B cell (primary cell): ENCODE measurements at regions not wholly inside any gene's neighbourhood (a gene's known extent, or its start where the extent isn't known, plus 50 kb on each side); places are given as distances from the start of the nearest gene placed in this dataset.

Experiments used
- ATAC-seq: fragments of 200-7000 bp; cut with Tn5 transposase; one replicate; pipeline ENCODE4 v1.10.0; 2021; ENCODE audit warnings: low read depth, mild to moderate bottlenecking, moderate number of reproducible peaks, moderate library complexity
- CTCF ChIA-PET: fragments of 350-600 bp; sonication (Branson Sonifier 250); formaldehyde crosslinking; loops from one replicate; lab custom pipeline; 2021; ENCODE audit warnings: antibody characterized with exemption, inconsistent platforms; lab: Charles Lee
- POLR2A ChIA-PET: fragments of 350-600 bp; sonication (Branson Sonifier 250); formaldehyde crosslinking; loops from one replicate; lab custom pipeline; 2021; ENCODE audit warnings: antibody characterized with exemption; lab: Charles Lee
- DNase-seq: peaks from one replicate; pipeline ENCODE4 v3.0.0; 2013
- H2AFZ ChIP-seq: 2 replicates; pipeline ENCODE4 v1.6.1; 2012; ENCODE audit warnings: mild to moderate bottlenecking, low read depth, low read length; ENCODE audit not compliant: insufficient read depth, poor library complexity, severe bottlenecking
- H3K27ac ChIP-seq, 2 donors: 1 replicate in 1 of 2; 2 replicates in 1 of 2; pipeline ENCODE4 v1.5.1; 2012 to 2013; ENCODE audit warnings: low read length in 2 of 2, mild to moderate bottlenecking in 2 of 2, moderate library complexity in 1 of 2
- H3K27me3 ChIP-seq, 4 experiments: fragments of 200-600 bp in 1 of 4; sonication (generic) in 1 of 4; replicated peaks in 1 of 4; 1 replicate in 2 of 4; 2 replicates in 2 of 4; pipeline versions ENCODE4 v1.6.1 to v1.7.0; 2013 to 2016; ENCODE audit warnings: low read length in 3 of 4, mild to moderate bottlenecking in 2 of 4, mixed read lengths in 1 of 4, moderate library complexity in 1 of 4; ENCODE audit not compliant: insufficient read depth in 4 of 4, control insufficient read depth in 3 of 4; ENCODE audit errors: control extremely low read depth in 1 of 4
- H3K36me3 ChIP-seq, 2 experiments: replicated peaks in 1 of 2; 1 replicate in 1 of 2; 2 replicates in 1 of 2; pipeline versions ENCODE4 v1.6.1 to v1.7.1; 2013; ENCODE audit warnings: low read length in 1 of 2; ENCODE audit not compliant: insufficient read depth in 2 of 2, control insufficient read depth in 1 of 2; ENCODE audit errors: control extremely low read depth in 1 of 2, extremely low read depth in 1 of 2
- H3K4me1 ChIP-seq, 2 donors: fragments of 200-600 bp in 1 of 2; sonication (generic) in 1 of 2; 1 replicate in 1 of 2; 2 replicates in 1 of 2; pipeline versions ENCODE4 v1.5.1 to v1.6.1; 2013 to 2017; ENCODE audit warnings: low read length in 2 of 2; ENCODE audit not compliant: control insufficient read depth in 2 of 2, insufficient read depth in 2 of 2
- H3K4me2 ChIP-seq: replicated peaks from 2 replicates; pipeline ENCODE3; 2012; ENCODE audit warnings: mild to moderate bottlenecking, low read depth, low read length; ENCODE audit not compliant: poor library complexity, severe bottlenecking
- H3K4me3 ChIP-seq, 5 experiments: fragments of 200-600 bp in 1 of 5; sonication (generic) in 1 of 5; 1 replicate in 3 of 5; 2 replicates in 2 of 5; pipeline versions ENCODE4 v1.5.1 to v1.7.0; 2011 to 2016; ENCODE audit warnings: low read length in 4 of 5, mild to moderate bottlenecking in 4 of 5, low read depth in 2 of 5, control low read depth in 1 of 5, moderate library complexity in 1 of 5; ENCODE audit not compliant: insufficient read depth in 1 of 5; ENCODE audit errors: control extremely low read depth in 1 of 5, extremely low read depth in 1 of 5
- H3K79me2 ChIP-seq: fragments of 200-600 bp; sonication (generic); one replicate; pipeline ENCODE4 v1.6.0; 2016; ENCODE audit warnings: low read length; ENCODE audit not compliant: control insufficient read depth, insufficient read depth
- H3K9ac ChIP-seq: fragments of 200-600 bp; sonication (generic); 2 replicates; pipeline ENCODE4 v1.6.1; 2017; ENCODE audit warnings: mild to moderate bottlenecking, low read length, moderate library complexity
- H3K9me3 ChIP-seq, 3 donors: one replicate each; pipeline versions ENCODE4 v1.6.1 to v1.7.1; 2013; ENCODE audit warnings: low read length in 2 of 3; ENCODE audit not compliant: control insufficient read depth in 2 of 3, insufficient read depth in 1 of 3; ENCODE audit errors: control extremely low read depth in 1 of 3
- H4K20me1 ChIP-seq: 2 replicates; pipeline ENCODE4 v1.6.0; 2012; ENCODE audit warnings: mild to moderate bottlenecking, low read length; ENCODE audit not compliant: insufficient read depth, control insufficient read depth, poor library complexity, severe bottlenecking
- H3K27ac Mint-ChIP-seq: one replicate; pipeline ENCODE4 v1.8.0; 2021; ENCODE audit warnings: mixed read lengths
- H3K27me3 Mint-ChIP-seq: one replicate; pipeline ENCODE4 v1.8.0; 2021; ENCODE audit warnings: mixed read lengths
- H3K4me1 Mint-ChIP-seq: one replicate; pipeline ENCODE4 v1.8.0; 2021; ENCODE audit warnings: mixed read lengths
- H3K4me3 Mint-ChIP-seq: one replicate; pipeline ENCODE4 v1.8.0; 2021; ENCODE audit warnings: mixed read lengths
- H3K9me3 Mint-ChIP-seq: one replicate; pipeline ENCODE4 v1.8.0; 2022; ENCODE audit warnings: mixed read lengths; ENCODE audit not compliant: insufficient read depth
- EZH2 ChIP-seq: IDR thresholded peaks from 2 replicates; pipeline ENCODE4 v1.6.1; 2012; ENCODE audit warnings: borderline replicate concordance, low read depth, mild to moderate bottlenecking, moderate library complexity, low read length; ENCODE audit not compliant: insufficient read depth, poor library complexity, severe bottlenecking
- WGBS: methylation state at CpG from one replicate; pipeline ENCODE4 v1.1.5; 2013; ENCODE audit warnings: missing lambda C conversion rate; ENCODE audit not compliant: insufficient coverage; 5-methylcytosine and 5-hydroxymethylcytosine counted together
- intact Hi-C: fragments of 100-400 bp; cut with micrococcal nuclease; formaldehyde crosslinking; loops from one replicate; pipeline ENCODE4 v1.10.0; 2022
- TF ChIP-seq, protein P1 (sequence below): fragments of 200-600 bp; IDR thresholded peaks from one replicate; pipeline ENCODE4 v1.8.0; 2022; ENCODE audit warnings: antibody characterized with exemption, mild to moderate bottlenecking

- Mint-ChIP-seq H3K4me1 (no peaks in the 10 kb centered on the region), H3K9me3 (no peaks in the 10 kb centered on the region), H3K27me3 (peaks cover 4% of the 10 kb centered on the region), H3K4me3 (no peak overlapping the region), H3K27ac (no peak overlapping the region)
- no peaks in the 10 kb centered on the region for H3K36me3 ChIP-seq
- no peak overlapping the region for H3K27ac ChIP-seq
- no peak overlapping the region for H3K9ac ChIP-seq
- no peaks in the 10 kb centered on the region for H3K27me3 ChIP-seq
- intact Hi-C loops: no loop called here
- H3K4me1 ChIP-seq: no peaks in the 10 kb centered on the region
- H2AFZ ChIP-seq: no peak overlapping the region
- no peak overlapping the region for H3K4me2 ChIP-seq
- TF ChIP-seq, protein P1, sequence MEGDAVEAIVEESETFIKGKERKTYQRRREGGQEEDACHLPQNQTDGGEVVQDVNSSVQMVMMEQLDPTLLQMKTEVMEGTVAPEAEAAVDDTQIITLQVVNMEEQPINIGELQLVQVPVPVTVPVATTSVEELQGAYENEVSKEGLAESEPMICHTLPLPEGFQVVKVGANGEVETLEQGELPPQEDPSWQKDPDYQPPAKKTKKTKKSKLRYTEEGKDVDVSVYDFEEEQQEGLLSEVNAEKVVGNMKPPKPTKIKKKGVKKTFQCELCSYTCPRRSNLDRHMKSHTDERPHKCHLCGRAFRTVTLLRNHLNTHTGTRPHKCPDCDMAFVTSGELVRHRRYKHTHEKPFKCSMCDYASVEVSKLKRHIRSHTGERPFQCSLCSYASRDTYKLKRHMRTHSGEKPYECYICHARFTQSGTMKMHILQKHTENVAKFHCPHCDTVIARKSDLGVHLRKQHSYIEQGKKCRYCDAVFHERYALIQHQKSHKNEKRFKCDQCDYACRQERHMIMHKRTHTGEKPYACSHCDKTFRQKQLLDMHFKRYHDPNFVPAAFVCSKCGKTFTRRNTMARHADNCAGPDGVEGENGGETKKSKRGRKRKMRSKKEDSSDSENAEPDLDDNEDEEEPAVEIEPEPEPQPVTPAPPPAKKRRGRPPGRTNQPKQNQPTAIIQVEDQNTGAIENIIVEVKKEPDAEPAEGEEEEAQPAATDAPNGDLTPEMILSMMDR: no peak
- no peak for TF ChIP-seq EZH2
- CTCF ChIA-PET: no interaction called here
- ATAC-seq (no peak), DNase-seq (no peak)
- H3K79me2 ChIP-seq: no peaks in the 10 kb centered on the region
- WGBS: no CpG with 5 or more reads among the region's 2 CpGs
- H3K4me3 ChIP-seq: no peak overlapping the region
- POLR2A ChIA-PET: no interaction called here
- H3K9me3 ChIP-seq: no peaks in the 10 kb centered on the region
- H4K20me1 ChIP-seq: no peaks in the 10 kb centered on the region
These were observed 419.7 kb upstream of the PRICKLE1 start for GRCh38 chr12:43008953-43009845.

DNA sequence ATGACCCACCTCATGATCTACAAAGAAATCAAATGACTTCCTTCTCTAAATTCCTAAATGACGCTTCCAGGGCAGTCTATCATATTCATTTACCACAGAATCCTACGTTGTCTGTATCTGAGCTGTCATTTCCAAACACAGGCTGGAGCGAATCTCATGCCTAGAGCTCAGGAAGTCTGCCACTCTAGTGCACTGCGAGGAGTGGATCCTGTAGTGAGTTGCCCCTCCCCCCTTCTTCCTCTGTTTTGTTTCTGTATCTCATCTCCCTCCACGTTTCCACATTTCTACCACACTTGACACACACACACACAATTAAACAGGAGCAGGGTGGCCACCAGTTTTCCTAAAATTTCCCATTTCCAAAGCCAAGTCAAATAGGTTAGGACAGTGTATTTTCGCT, 415.4 kb upstream of the PRICKLE1 start:
- Histone ChIP-seq H2AFZ (no peak overlapping the region), H3K4me1 (no peaks in the 10 kb centered on the region), H4K20me1 (no peaks in the 10 kb centered on the region), H3K9ac (no peak overlapping the region), H3K27ac (no peak overlapping the region), H3K79me2 (no peaks in the 10 kb centered on the region), H3K4me2 (no peak overlapping the region), H3K4me3 (no peak overlapping the region), H3K36me3 (no peaks in the 10 kb centered on the region), H3K9me3 (no peaks in the 10 kb centered on the region), H3K27me3 (no peaks in the 10 kb centered on the region)
- Mint-ChIP-seq H3K27me3 (peaks cover 4% of the 10 kb centered on the region), H3K4me1 (no peaks in the 10 kb centered on the region), H3K4me3 (no peak overlapping the region), H3K27ac (no peak overlapping the region), H3K9me3 (peaks cover 3% of the 10 kb centered on the region)
- DNase-seq: no peak
- intact Hi-C loops: no loop called here
- WGBS: 8% methylated on average over 4 of the region's 6 CpGs
- ChIA-PET CTCF (no interaction called here), POLR2A (no interaction called here)
- ATAC-seq: no peak
- TF ChIP-seq, protein P1: no peak
- TF ChIP-seq EZH2: no peak
